A549 (cell line): ENCODE measurements at regions not wholly inside any gene's neighbourhood (a gene's known extent, or its start where the extent isn't known, plus 50 kb on each side); places are given as distances from the start of the nearest gene placed in this dataset.

Experiments
- CBX8 ChIP-seq: fragments of 200-600 bp; sonication (generic); IDR thresholded peaks from 2 replicates; pipeline ENCODE4 v1.6.1; 2016
- CEBPB ChIP-seq, 2 experiments: fragments of >200 bp in 1 of 2; sonication (Bioruptor Twin) in 1 of 2; formaldehyde crosslinking in 1 of 2; IDR thresholded peaks; 2 replicates each; pipeline ENCODE4 v1.6.1; 2012 to 2016
- EP300 ChIP-seq, 2 experiments: fragments of >200 bp; sonication (Bioruptor Twin); formaldehyde crosslinking; IDR thresholded peaks; 2 replicates in 1 of 2; 3 replicates in 1 of 2; pipeline ENCODE4 v1.6.1; 2016 to 2017
- NPAS2 ChIP-seq: fragments of 250-450 bp; sonication (Bioruptor Pico); IDR thresholded peaks from 2 replicates; pipeline ENCODE4 v1.8.0; 2022; ENCODE audit warnings: mild to moderate bottlenecking, moderate library complexity, borderline replicate concordance
- PHF8 ChIP-seq: fragments of 200-600 bp; sonication (generic); IDR thresholded peaks from 2 replicates; pipeline ENCODE4 v1.6.1; 2016; ENCODE audit warnings: low read depth, mild to moderate bottlenecking, antibody characterized with exemption, moderate library complexity, borderline replicate concordance
- POLR2A ChIP-seq: IDR thresholded peaks from 2 replicates; pipeline ENCODE4 v1.6.1; 2012; ENCODE audit warnings: mild to moderate bottlenecking, low read length
- RAD21 ChIP-seq, 2 experiments: fragments of >200 bp in 1 of 2; sonication (Bioruptor Twin) in 1 of 2; formaldehyde crosslinking in 1 of 2; IDR thresholded peaks in 1 of 2; conservative IDR thresholded peaks in 1 of 2; 2 replicates in 1 of 2; 3 replicates in 1 of 2; pipeline ENCODE4 v1.6.1; 2012 to 2018; ENCODE audit warnings: inconsistent platforms in 1 of 2
- RFX5 ChIP-seq: fragments of 450-650 bp; IDR thresholded peaks from 2 replicates; pipeline ENCODE4 v1.7.1; 2014; ENCODE audit warnings: antibody characterized with exemption, mild to moderate bottlenecking, moderate library complexity
- SMC3 ChIP-seq: fragments of >200 bp; sonication (Bioruptor Twin); formaldehyde crosslinking; IDR thresholded peaks from 3 replicates; pipeline ENCODE4 v1.6.1; 2018; ENCODE audit warnings: inconsistent platforms
- SREBF2 ChIP-seq: fragments of 450-650 bp; IDR thresholded peaks from 2 replicates; pipeline ENCODE4 v1.6.1; 2014; ENCODE audit warnings: mild to moderate bottlenecking, moderate library complexity
- TF ChIP-seq, protein P1 (sequence below): fragments of >200 bp; sonication (Bioruptor Twin); formaldehyde crosslinking; IDR thresholded peaks from 3 replicates; pipeline ENCODE4 v1.5.1; 2016
- TF ChIP-seq, protein P2 (sequence below): fragments of 250-450 bp; sonication (Bioruptor Pico); IDR thresholded peaks from 2 replicates; pipeline ENCODE4 v1.5.0; 2021; ENCODE audit warnings: mild to moderate bottlenecking, moderate library complexity, borderline replicate concordance
- TF ChIP-seq, protein P3 (sequence below): fragments of 450-650 bp; IDR thresholded peaks from 2 replicates; pipeline ENCODE4 v1.6.1; 2014; ENCODE audit warnings: antibody characterized with exemption

GRCh38 chr5:167573370-167574127 lies 717.9 kb upstream of the WWC1 start:
- TF ChIP-seq EP300 (IDR thresholded peaks at IDR 0.05) = no peak
- no peak for TF ChIP-seq RFX5
- TF ChIP-seq, protein P1, sequence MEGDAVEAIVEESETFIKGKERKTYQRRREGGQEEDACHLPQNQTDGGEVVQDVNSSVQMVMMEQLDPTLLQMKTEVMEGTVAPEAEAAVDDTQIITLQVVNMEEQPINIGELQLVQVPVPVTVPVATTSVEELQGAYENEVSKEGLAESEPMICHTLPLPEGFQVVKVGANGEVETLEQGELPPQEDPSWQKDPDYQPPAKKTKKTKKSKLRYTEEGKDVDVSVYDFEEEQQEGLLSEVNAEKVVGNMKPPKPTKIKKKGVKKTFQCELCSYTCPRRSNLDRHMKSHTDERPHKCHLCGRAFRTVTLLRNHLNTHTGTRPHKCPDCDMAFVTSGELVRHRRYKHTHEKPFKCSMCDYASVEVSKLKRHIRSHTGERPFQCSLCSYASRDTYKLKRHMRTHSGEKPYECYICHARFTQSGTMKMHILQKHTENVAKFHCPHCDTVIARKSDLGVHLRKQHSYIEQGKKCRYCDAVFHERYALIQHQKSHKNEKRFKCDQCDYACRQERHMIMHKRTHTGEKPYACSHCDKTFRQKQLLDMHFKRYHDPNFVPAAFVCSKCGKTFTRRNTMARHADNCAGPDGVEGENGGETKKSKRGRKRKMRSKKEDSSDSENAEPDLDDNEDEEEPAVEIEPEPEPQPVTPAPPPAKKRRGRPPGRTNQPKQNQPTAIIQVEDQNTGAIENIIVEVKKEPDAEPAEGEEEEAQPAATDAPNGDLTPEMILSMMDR = no peak
- TF ChIP-seq SMC3 = no peak
- TF ChIP-seq RAD21 (conservative IDR thresholded peaks at IDR 0.05 in 1 of 2, IDR thresholded peaks at IDR 0.05 in 1 of 2) = no peak
- TF ChIP-seq CEBPB (IDR thresholded peaks at IDR 0.05) = no peak
- no peak for TF ChIP-seq NPAS2
- no peak for TF ChIP-seq POLR2A
- TF ChIP-seq CBX8 = no peak
- TF ChIP-seq SREBF2 = no peak
- TF ChIP-seq, protein P2, sequence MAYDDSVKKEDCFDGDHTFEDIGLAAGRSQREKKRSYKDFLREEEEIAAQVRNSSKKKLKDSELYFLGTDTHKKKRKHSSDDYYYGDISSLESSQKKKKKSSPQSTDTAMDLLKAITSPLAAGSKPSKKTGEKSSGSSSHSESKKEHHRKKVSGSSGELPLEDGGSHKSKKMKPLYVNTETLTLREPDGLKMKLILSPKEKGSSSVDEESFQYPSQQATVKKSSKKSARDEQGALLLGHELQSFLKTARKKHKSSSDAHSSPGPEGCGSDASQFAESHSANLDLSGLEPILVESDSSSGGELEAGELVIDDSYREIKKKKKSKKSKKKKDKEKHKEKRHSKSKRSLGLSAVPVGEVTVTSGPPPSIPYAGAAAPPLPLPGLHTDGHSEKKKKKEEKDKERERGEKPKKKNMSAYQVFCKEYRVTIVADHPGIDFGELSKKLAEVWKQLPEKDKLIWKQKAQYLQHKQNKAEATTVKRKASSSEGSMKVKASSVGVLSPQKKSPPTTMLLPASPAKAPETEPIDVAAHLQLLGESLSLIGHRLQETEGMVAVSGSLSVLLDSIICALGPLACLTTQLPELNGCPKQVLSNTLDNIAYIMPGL (CRISPR knock-in tag) = no peak
- TF ChIP-seq, protein P3, sequence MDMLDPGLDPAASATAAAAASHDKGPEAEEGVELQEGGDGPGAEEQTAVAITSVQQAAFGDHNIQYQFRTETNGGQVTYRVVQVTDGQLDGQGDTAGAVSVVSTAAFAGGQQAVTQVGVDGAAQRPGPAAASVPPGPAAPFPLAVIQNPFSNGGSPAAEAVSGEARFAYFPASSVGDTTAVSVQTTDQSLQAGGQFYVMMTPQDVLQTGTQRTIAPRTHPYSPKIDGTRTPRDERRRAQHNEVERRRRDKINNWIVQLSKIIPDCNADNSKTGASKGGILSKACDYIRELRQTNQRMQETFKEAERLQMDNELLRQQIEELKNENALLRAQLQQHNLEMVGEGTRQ = no peak
- TF ChIP-seq PHF8 = no peak
